Dendritic cell treated with granulocyte-macrophage colony-stimulating factor and Interleukin-4, amounts not matched to agents 40 ng/mL and 50 ng/mL, for 4 days (primary cell): ENCODE measurements at regions not wholly inside any gene's neighbourhood (a gene's known extent, or its start where the extent isn't known, plus 50 kb on each side); places are given as distances from the start of the nearest gene placed in this dataset.

Experiments used
- H3K27ac Mint-ChIP-seq: one replicate; pipeline ENCODE4 v1.8.0; 2022; ENCODE audit warnings: mild to moderate bottlenecking, mixed read lengths
- H3K27me3 Mint-ChIP-seq: one replicate; pipeline ENCODE4 v1.8.0; 2022; ENCODE audit warnings: mild to moderate bottlenecking, mixed read lengths
- H3K36me3 Mint-ChIP-seq: one replicate; pipeline ENCODE4 v1.8.0; 2022; ENCODE audit warnings: low read depth, mixed read lengths
- H3K4me1 Mint-ChIP-seq: one replicate; pipeline ENCODE4 v1.8.0; 2022; ENCODE audit warnings: low read depth, mixed read lengths
- H3K4me3 Mint-ChIP-seq: one replicate; pipeline ENCODE4 v1.8.0; 2022; ENCODE audit warnings: mild to moderate bottlenecking, moderate library complexity, mixed read lengths
- H3K9me3 Mint-ChIP-seq: one replicate; pipeline ENCODE4 v1.8.0; 2022; ENCODE audit warnings: mixed read lengths
- intact Hi-C: fragments of 100-400 bp; cut with micrococcal nuclease; formaldehyde crosslinking; loops from one replicate; pipeline ENCODE4 v1.15.0; 2022

DNA sequence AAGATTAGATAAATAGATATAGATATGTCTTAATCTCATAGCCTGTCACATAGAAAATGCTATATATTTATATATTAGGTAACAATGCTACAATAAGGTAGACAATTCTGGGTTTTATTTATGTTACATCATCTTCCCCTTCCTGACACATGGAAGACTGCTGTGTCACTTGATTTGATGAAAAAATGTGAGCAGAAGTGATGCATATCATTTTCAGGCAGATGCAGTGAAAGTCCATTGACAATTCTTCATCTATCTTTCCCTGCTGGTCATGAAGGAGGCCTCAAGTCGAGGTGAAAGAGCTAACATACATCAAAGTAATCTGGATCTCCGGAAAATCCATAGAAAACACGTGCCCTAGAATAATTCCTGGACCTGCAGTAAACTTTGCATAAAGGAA lies 57.8 kb upstream of the CHD1 start:
- peaks cover 18% of the 10 kb centered on the region for H3K4me1 Mint-ChIP-seq
- H3K4me3 Mint-ChIP-seq = no peak overlapping the region
- H3K27ac Mint-ChIP-seq = no peak overlapping the region
- H3K27me3 Mint-ChIP-seq = no peaks in the 10 kb centered on the region
- no peaks in the 10 kb centered on the region for H3K36me3 Mint-ChIP-seq
- no peaks in the 10 kb centered on the region for H3K9me3 Mint-ChIP-seq
- intact Hi-C loops = loop anchor here (5.0 to 10.0 kb wide), 2 partner anchors 36 to 52 kb away; no protein-coding TSS in a partner anchor

DNA sequence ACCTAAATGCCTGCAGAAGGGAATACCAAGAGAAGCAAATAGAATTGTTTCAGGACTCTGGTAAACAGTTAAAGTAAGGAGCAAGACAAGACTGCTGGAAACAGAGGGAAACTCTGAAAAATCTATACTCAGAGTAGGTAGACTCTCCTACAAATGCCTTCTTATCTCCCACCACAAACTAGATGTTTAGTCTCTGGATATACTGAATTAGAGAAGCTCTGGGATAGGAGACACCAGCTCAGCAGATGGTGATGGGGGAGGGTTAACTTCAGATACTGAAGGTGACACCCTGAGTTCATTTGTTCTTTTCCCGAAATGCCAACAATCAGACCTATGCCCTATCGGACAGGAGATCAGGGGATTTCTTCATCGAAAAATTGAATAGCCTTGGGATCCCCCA lies 54.1 kb upstream of the CHD1 start:
- no peak overlapping the region for H3K4me3 Mint-ChIP-seq
- intact Hi-C loops = loop anchor here (10.0 kb wide), 1 partner anchor 48 kb away; no protein-coding TSS in a partner anchor
- no peaks in the 10 kb centered on the region for H3K9me3 Mint-ChIP-seq
- no peaks in the 10 kb centered on the region for H3K36me3 Mint-ChIP-seq
- no peaks in the 10 kb centered on the region for H3K4me1 Mint-ChIP-seq
- no peaks in the 10 kb centered on the region for H3K27me3 Mint-ChIP-seq
- H3K27ac Mint-ChIP-seq = no peak overlapping the region
